Small intestine (tissue), 7 donors: ENCODE measurements at regions not wholly inside any gene's neighbourhood (a gene's known extent, or its start where the extent isn't known, plus 50 kb on each side); places are given as distances from the start of the nearest gene placed in this dataset.
"Not testable (repeated sequence)": the region's sequence is repeated elsewhere in the genome, so short reads cannot be mapped to it uniquely, and the experiment has no call there.

Source experiments
- DNase-seq, 2 donors: peaks; one replicate each; pipeline versions ENCODE4 v3.0.0 to v3.0.0-alpha.2; 2013
- FAIRE-seq: peaks from 2 replicates; lab custom pipeline; 2012; peaks lifted over from hg19 to GRCh38; lab: Jason Lieb, UNC
- H3K27ac ChIP-seq, 3 donors: one replicate each; pipeline ENCODE4 v1.5.1; 2013; ENCODE audit warnings: low read length in 2 of 3, mild to moderate bottlenecking in 2 of 3, control low read depth in 1 of 3, inconsistent platforms in 1 of 3, low read depth in 1 of 3, moderate library complexity in 1 of 3
- H3K27me3 ChIP-seq, 3 donors: one replicate each; pipeline ENCODE4 v1.6.1; 2013; ENCODE audit warnings: low read length in 3 of 3, inconsistent platforms in 1 of 3; ENCODE audit not compliant: control insufficient read depth in 3 of 3, insufficient read depth in 3 of 3
- H3K36me3 ChIP-seq, 3 donors: one replicate each; pipeline ENCODE4 v1.6.1; 2013; ENCODE audit warnings: low read length in 3 of 3, inconsistent platforms in 1 of 3, low read depth in 1 of 3, mild to moderate bottlenecking in 1 of 3, moderate library complexity in 1 of 3; ENCODE audit not compliant: control insufficient read depth in 3 of 3, insufficient read depth in 2 of 3
- H3K4me1 ChIP-seq, 3 donors: one replicate each; pipeline ENCODE4 v1.6.1; 2013; ENCODE audit warnings: low read length in 2 of 3, inconsistent platforms in 1 of 3, low read depth in 1 of 3, mild to moderate bottlenecking in 1 of 3, moderate library complexity in 1 of 3; ENCODE audit not compliant: control insufficient read depth in 3 of 3, insufficient read depth in 2 of 3
- H3K4me3 ChIP-seq, 3 donors: one replicate each; pipeline ENCODE4 v1.5.1; 2013; ENCODE audit warnings: low read length in 3 of 3, control low read depth in 1 of 3, inconsistent platforms in 1 of 3, low read depth in 1 of 3, mild to moderate bottlenecking in 1 of 3, moderate library complexity in 1 of 3
- H3K9me3 ChIP-seq, 2 donors: one replicate each; pipeline ENCODE4 v1.6.1; 2013; ENCODE audit warnings: low read depth in 1 of 2, low read length in 1 of 2; ENCODE audit not compliant: control insufficient read depth in 2 of 2, insufficient read depth in 1 of 2
- WGBS, 3 donors: extraction: QIAGEN DNeasy Blood & Tissue Kit; methylation state at CpG; one replicate each; pipeline ENCODE4 v1.1.7; 2013; 5-methylcytosine and 5-hydroxymethylcytosine counted together
- donor health status: healthy with polysubstance abuse.
- donor health status: control.
- donor health status: control.
- donor health status: Bipolar disorder and iron deficiency.
- donor health status: healthy.

DNA sequence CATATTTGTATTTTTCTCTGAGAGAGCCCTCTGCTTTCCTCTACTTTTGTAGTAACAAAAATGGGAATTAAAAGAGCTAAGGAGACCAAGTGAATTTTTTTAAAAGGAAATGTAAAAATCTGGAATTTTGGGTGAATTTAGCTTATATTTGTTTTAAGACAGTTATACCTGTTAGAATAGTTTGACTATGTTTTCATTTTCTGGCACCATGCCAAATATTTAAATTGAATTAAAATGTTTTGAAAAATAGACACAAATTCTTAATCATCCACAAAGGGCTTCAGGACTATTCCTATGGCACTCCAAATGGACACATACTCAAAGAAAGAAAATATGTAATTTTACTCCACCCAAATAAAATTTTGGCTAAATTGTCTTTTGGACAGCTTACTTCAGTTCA lies 209.6 kb downstream of the SH3BGRL start:
- Histone ChIP-seq H3K27me3 (no peaks in the 10 kb centered on the region), H3K4me1 (no peaks in the 10 kb centered on the region)

DNA sequence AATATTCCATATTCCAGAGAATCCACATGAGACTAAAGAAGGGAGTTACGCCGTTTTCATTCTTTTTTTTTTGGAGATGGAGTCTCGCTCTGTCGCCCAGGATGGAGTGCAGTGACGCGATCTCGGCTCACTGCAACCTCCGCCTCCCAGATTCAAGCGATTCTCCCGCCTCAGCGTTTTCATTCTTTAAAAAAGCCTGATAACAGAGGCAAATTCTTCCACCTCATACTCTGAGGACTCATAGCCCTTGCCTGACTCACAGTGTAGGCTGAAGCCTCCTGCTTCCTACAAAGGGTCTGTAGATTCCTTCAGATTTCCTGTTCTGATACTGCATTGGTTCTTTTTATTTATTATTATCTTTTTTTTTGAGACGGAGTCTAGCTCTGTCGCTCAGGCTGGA lies 210.5 kb downstream of the SH3BGRL start:
- WGBS, 3 donors = 89 to 94% (median 93%) methylated on average over 13 of the region's 13 CpGs
- H3K27me3 ChIP-seq = no peaks in the 10 kb centered on the region
- DNase-seq (no peak), FAIRE-seq (no peak)
- no peaks in the 10 kb centered on the region for H3K4me1 ChIP-seq
- no peak overlapping the region for H3K27ac ChIP-seq
- no peak overlapping the region for H3K4me3 ChIP-seq
- H3K9me3 ChIP-seq = no peaks in the 10 kb centered on the region
- H3K36me3 ChIP-seq = no peaks in the 10 kb centered on the region

More for the DNA sequence above, 209.6 kb downstream of the SH3BGRL start:
- no peak for DNase-seq
- Histone ChIP-seq H3K27ac (no peak overlapping the region), H3K9me3 (no peaks in the 10 kb centered on the region), H3K4me3 (no peak overlapping the region), H3K36me3 (no peaks in the 10 kb centered on the region)
- no peak for FAIRE-seq

DNA sequence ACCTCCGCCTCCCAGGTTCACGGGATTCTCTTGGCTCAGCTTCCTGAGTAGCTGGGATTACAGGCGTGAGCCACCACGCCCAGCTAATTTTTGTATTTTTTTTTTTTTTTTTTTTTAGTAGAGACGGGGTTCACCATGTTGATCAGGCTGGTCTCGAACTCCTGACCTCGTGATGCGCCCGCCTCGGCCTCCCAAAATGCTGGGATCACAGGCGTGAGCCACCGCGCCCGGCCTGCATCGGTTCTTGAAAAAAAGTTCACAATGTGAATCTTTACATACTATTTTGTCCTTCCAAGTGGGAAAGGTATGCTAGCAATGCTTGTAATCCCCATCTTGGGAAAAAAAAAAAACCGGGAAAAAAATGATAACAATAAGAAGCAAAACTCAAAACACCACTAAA lies 211.0 kb downstream of the SH3BGRL start:
- not testable (repeated sequence) for FAIRE-seq, DNase-seq

DNA sequence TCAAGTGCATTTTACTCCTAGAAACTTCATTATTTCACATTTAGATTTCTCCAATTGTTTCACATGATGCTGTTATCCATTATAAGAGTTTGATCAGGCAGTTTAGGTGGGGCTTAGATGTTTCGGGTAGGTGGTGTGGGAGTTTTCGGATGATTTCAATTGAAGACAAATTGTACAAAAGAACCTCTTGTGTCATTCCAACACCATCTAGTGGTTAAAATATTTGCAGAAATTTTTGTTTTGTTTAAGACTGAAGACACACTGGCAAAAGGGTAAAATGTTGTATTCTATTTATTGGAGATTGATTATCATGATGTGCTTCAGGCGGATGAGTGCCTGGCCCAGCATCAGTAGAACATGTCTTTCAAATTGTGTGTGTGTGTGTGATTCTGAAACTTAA lies 212.7 kb downstream of the SH3BGRL start:
- no peak for FAIRE-seq
- no peak overlapping the region for H3K4me3 ChIP-seq
- DNase-seq = no peak
- H3K27ac ChIP-seq = no peak overlapping the region
- no peaks in the 10 kb centered on the region for H3K36me3 ChIP-seq
- H3K4me1 ChIP-seq = no peaks in the 10 kb centered on the region
- no peaks in the 10 kb centered on the region for H3K27me3 ChIP-seq
- WGBS, 3 donors = 52 to 72% (median 62%) methylated on average over 3 of the region's 3 CpGs
- H3K9me3 ChIP-seq = no peaks in the 10 kb centered on the region

More for the DNA sequence above, 211.0 kb downstream of the SH3BGRL start:
- not testable (repeated sequence) for H3K27ac ChIP-seq, H3K9me3 ChIP-seq, H3K4me3 ChIP-seq, H3K36me3 ChIP-seq, H3K4me1 ChIP-seq, H3K27me3 ChIP-seq
- WGBS, 3 donors = 78 to 90% (median 83%) methylated on average over 15 to 16 of the region's 16 CpGs
